DOHH2 (cell line): ENCODE measurements at regions not wholly inside any gene's neighbourhood (a gene's known extent, or its start where the extent isn't known, plus 50 kb on each side); places are given as distances from the start of the nearest gene placed in this dataset.

Experiments used
- H3F3A ChIP-seq: fragments of 200-600 bp; sonication (generic), shearing (Covaris generic); 2 replicates; pipeline ENCODE4 v1.6.0; 2016; ENCODE audit warnings: antibody characterized with exemption, mild to moderate bottlenecking; ENCODE audit not compliant: control insufficient read depth, insufficient read depth
- H3K27ac ChIP-seq: fragments of 200-600 bp; sonication (generic); 2 replicates; pipeline ENCODE4 v1.5.1; 2014; ENCODE audit warnings: low read depth, mild to moderate bottlenecking, low read length, moderate library complexity
- H3K27me3 ChIP-seq: fragments of 200-600 bp; sonication (generic); 2 replicates; pipeline ENCODE4 v1.6.1; 2014; ENCODE audit warnings: mild to moderate bottlenecking, low read length, mixed read lengths; ENCODE audit not compliant: control insufficient read depth
- H3K36me3 ChIP-seq: fragments of 200-600 bp; sonication (generic); 2 replicates; pipeline ENCODE4 v1.6.1; 2014; ENCODE audit warnings: mild to moderate bottlenecking, low read length, moderate library complexity, mixed read lengths; ENCODE audit not compliant: control insufficient read depth
- H3K4me1 ChIP-seq: fragments of 200-600 bp; sonication (generic); 2 replicates; pipeline ENCODE4 v1.6.1; 2014; ENCODE audit warnings: mild to moderate bottlenecking, low read length, mixed read lengths; ENCODE audit not compliant: control insufficient read depth
- H3K4me2 ChIP-seq: fragments of 200-600 bp; sonication (generic); 2 replicates; pipeline ENCODE4 v1.6.0; 2014; ENCODE audit warnings: mild to moderate bottlenecking, low read length, moderate library complexity
- H3K4me3 ChIP-seq: fragments of 200-600 bp; sonication (generic); 2 replicates; pipeline ENCODE4 v1.5.1; 2014; ENCODE audit warnings: mild to moderate bottlenecking, low read length, mixed read lengths
- H3K79me2 ChIP-seq: fragments of 200-600 bp; sonication (generic); 2 replicates; pipeline ENCODE4 v1.6.1; 2014; ENCODE audit warnings: mild to moderate bottlenecking, low read length, mixed read lengths; ENCODE audit not compliant: control insufficient read depth
- H3K9me2 ChIP-seq: fragments of 200-600 bp; sonication (generic); replicated peaks from 2 replicates; pipeline ENCODE4 v1.6.1; 2014; ENCODE audit warnings: mild to moderate bottlenecking, low read length, mixed read lengths; ENCODE audit not compliant: control insufficient read depth
- H3K9me3 ChIP-seq: fragments of 200-600 bp; sonication (generic); 2 replicates; pipeline ENCODE4 v1.6.1; 2014; ENCODE audit warnings: antibody characterized with exemption, low read length, mixed read lengths; ENCODE audit not compliant: control insufficient read depth, insufficient read depth
- H4K20me1 ChIP-seq: fragments of 200-600 bp; sonication (generic); 2 replicates; pipeline ENCODE4 v1.6.0; 2014; ENCODE audit warnings: low read depth, mild to moderate bottlenecking, antibody characterized with exemption, low read length, moderate library complexity; ENCODE audit not compliant: control insufficient read depth, insufficient read depth
- CTCF ChIP-seq: fragments of 200-600 bp; sonication (generic); IDR thresholded peaks from one replicate; pipeline ENCODE4 v1.5.1; 2014; ENCODE audit warnings: antibody characterized with exemption, mild to moderate bottlenecking, low read depth, low read length; ENCODE audit not compliant: poor library complexity, severe bottlenecking
- EZH2phosphoT487 ChIP-seq: fragments of 200-600 bp; sonication (generic); IDR thresholded peaks from 2 replicates; pipeline ENCODE4 v1.6.1; 2017; ENCODE audit warnings: borderline replicate concordance, mild to moderate bottlenecking, antibody characterized with exemption, low read length, moderate library complexity, mixed read lengths

DNA sequence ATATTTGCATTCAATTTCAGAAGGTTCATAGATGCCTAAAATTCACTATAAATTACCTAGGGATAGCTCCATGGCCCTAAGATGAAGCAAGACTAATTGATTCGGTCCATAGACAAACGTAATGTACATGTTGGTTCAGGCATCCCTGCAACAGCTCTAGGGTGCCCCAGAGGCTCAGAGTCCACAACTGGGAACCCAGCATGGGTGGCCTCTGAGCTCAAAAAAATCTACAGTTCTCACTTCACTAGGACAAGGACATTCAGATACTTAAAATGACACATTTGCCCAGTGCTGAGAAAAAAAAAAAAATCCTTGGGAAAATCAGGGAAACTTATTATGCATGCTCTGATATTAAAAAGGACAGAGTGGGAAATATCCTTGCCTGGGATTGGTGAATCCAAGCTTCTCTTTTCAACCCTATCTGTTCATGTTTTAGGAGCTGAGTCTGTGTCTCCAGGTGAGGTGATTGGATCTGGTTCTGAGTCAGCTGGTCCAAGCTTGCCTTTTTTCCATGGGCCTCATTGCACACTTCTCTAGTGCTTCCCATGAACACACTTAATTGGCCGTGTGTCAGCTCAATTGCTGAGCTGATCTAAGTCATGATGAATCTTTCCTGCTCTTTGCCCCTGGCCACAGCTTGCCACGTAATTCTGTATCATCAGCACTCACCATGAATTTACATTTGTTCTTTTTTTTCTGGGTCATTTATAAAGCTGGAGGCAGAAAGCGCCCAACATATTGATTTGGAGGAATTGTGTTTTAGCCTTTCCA is 116.3 kb upstream of the RCN1 start:
- TF ChIP-seq CTCF (no peak), EZH2phosphoT487 (no peak)
- H3K9me3 ChIP-seq, result no peaks in the 10 kb centered on the region

DNA sequence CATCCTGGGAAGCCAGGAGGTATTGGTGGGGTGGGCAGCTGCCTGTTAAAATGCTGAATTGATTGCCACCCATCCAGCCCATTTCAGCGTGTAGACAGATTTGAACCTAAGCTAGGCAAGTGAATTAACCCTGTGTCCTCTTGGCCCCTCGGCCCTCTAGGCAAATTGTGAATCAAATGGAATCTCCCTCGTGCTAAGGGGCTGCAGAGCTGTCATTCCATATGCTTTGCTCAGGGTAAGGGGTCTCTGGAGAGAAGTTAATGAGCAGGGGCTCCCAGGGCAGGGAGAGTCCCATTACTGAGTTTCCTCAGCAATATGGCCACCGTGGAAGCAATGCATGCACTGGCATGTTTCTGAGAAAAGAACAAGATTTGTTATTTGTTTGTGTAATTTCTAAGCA is 117.7 kb upstream of the RCN1 start:
- H3K27me3 ChIP-seq, result peaks cover 6% of the 10 kb centered on the region; the same call in 1 of the 2 replicates
- no peaks in the 10 kb centered on the region for H3K9me2 ChIP-seq
- TF ChIP-seq EZH2phosphoT487, result no peak
- no peak for TF ChIP-seq CTCF
- no peaks in the 10 kb centered on the region for H3K9me3 ChIP-seq
- no peaks in the 10 kb centered on the region for H4K20me1 ChIP-seq
- no peak overlapping the region for H3K4me3 ChIP-seq
- no peaks in the 10 kb centered on the region for H3K4me1 ChIP-seq
- H3K36me3 ChIP-seq, result no peaks in the 10 kb centered on the region
- H3F3A ChIP-seq, result no peaks in the 10 kb centered on the region
- H3K4me2 ChIP-seq, result no peak overlapping the region
- no peak overlapping the region for H3K27ac ChIP-seq
- H3K79me2 ChIP-seq, result no peaks in the 10 kb centered on the region

More for the DNA sequence above, 116.3 kb upstream of the RCN1 start:
- Histone ChIP-seq H3K27me3 (peaks cover 6% of the 10 kb centered on the region; the same call in 1 of the 2 replicates), H3K36me3 (no peaks in the 10 kb centered on the region), H3K79me2 (no peaks in the 10 kb centered on the region), H3K27ac (no peak overlapping the region), H4K20me1 (no peaks in the 10 kb centered on the region), H3K4me2 (no peak overlapping the region), H3K4me1 (no peaks in the 10 kb centered on the region), H3F3A (no peaks in the 10 kb centered on the region), H3K4me3 (no peak overlapping the region), H3K9me2 (no peaks in the 10 kb centered on the region)

- no peaks in the 10 kb centered on the region for H3K9me3 ChIP-seq
- no peak overlapping the region for H3K4me3 ChIP-seq
- H3F3A ChIP-seq, result no peaks in the 10 kb centered on the region
- H3K79me2 ChIP-seq, result no peaks in the 10 kb centered on the region
- H3K27ac ChIP-seq, result no peak overlapping the region
- no peaks in the 10 kb centered on the region for H3K9me2 ChIP-seq
- TF ChIP-seq EZH2phosphoT487, result no peak
- TF ChIP-seq CTCF, result no peak
- H3K36me3 ChIP-seq, result no peaks in the 10 kb centered on the region
- no peak overlapping the region for H3K4me2 ChIP-seq
- no peaks in the 10 kb centered on the region for H4K20me1 ChIP-seq
- peaks cover 6% of the 10 kb centered on the region; the same call in 1 of the 2 replicates for H3K27me3 ChIP-seq
- H3K4me1 ChIP-seq, result no peaks in the 10 kb centered on the region
These were observed 118.3 kb upstream of the RCN1 start for GRCh38 chr11:31972623-31973022.
